ENCODE measurements at regions not wholly inside any gene's neighbourhood (a gene's known extent, or its start where the extent isn't known, plus 50 kb on each side); places are given as distances from the start of the nearest gene placed in this dataset.

GRCh38 chr2:150679456-150680120 is 192.1 kb upstream of the RND3 start:
- TF ChIP-seq, protein P1, sequence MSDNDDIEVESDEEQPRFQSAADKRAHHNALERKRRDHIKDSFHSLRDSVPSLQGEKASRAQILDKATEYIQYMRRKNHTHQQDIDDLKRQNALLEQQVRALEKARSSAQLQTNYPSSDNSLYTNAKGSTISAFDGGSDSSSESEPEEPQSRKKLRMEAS (IDR thresholded peaks at IDR 0.05): no peak
- TF ChIP-seq, protein P2, sequence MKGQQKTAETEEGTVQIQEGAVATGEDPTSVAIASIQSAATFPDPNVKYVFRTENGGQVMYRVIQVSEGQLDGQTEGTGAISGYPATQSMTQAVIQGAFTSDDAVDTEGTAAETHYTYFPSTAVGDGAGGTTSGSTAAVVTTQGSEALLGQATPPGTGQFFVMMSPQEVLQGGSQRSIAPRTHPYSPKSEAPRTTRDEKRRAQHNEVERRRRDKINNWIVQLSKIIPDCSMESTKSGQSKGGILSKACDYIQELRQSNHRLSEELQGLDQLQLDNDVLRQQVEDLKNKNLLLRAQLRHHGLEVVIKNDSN (IDR thresholded peaks at IDR 0.05): no peak
- TF ChIP-seq EP300 (IDR thresholded peaks at IDR 0.05; ENCODE audit: borderline replicate concordance) (no peak), TAF1 (IDR thresholded peaks at IDR 0.05; ENCODE audit: low read depth) (no peak), FOXM1 (IDR thresholded peaks at IDR 0.05; ENCODE audit: borderline replicate concordance, low read depth) (no peak), NFIC (IDR thresholded peaks at IDR 0.05) (no peak), CEBPB (IDR thresholded peaks at IDR 0.05) (no peak), YY1 (IDR thresholded peaks at IDR 0.05; ENCODE audit: low read depth) (no peak), EGR1 (IDR thresholded peaks at IDR 0.05) (no peak), RAD21 (IDR thresholded peaks at IDR 0.05; ENCODE audit: low read depth) (no peak), TCF12 (IDR thresholded peaks at IDR 0.05; ENCODE audit: low read depth) (no peak), TEAD4 (IDR thresholded peaks at IDR 0.05) (no peak), CREB1 (IDR thresholded peaks at IDR 0.05; ENCODE audit: low read depth) (no peak), ZBTB7A (IDR thresholded peaks at IDR 0.05; ENCODE audit: low read depth) (no peak), REST (IDR thresholded peaks at IDR 0.05; ENCODE audit: low read depth) (no peak)

DNA sequence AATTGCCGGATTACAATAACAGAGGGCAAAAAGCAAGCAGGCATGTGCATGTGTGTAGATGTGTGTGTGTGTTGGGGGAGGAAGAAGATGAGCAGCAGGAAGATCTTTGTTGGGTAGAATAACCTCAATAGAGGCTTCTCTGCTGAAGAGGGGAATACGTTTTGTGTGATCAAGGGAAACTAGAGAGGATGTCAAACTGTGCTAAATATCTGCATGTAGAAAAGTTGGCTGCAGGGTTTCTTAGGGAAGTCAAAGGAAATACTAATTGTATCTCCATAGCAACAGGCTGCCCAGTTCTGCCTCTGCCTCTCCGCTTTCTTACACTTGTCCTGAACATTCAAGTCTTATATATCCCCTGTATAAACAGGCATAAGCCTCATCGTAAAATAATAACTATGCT is 190.1 kb upstream of the RND3 start:
- TF ChIP-seq, protein P2 (IDR thresholded peaks at IDR 0.05): no peak
- TF ChIP-seq EGR1 (IDR thresholded peaks at IDR 0.05) (no peak), NFIC (IDR thresholded peaks at IDR 0.05) (no peak), REST (IDR thresholded peaks at IDR 0.05; ENCODE audit: low read depth) (no peak), TEAD4 (IDR thresholded peaks at IDR 0.05) (no peak), TAF1 (IDR thresholded peaks at IDR 0.05; ENCODE audit: low read depth) (no peak), YY1 (IDR thresholded peaks at IDR 0.05; ENCODE audit: low read depth) (no peak), FOXM1 (IDR thresholded peaks at IDR 0.05; ENCODE audit: borderline replicate concordance, low read depth) (no peak), ZBTB7A (IDR thresholded peaks at IDR 0.05; ENCODE audit: low read depth) (no peak), EP300 (IDR thresholded peaks at IDR 0.05; ENCODE audit: borderline replicate concordance) (no peak), CREB1 (IDR thresholded peaks at IDR 0.05; ENCODE audit: low read depth) (no peak), RAD21 (IDR thresholded peaks at IDR 0.05; ENCODE audit: low read depth) (no peak), CEBPB (IDR thresholded peaks at IDR 0.05) (no peak), TCF12 (IDR thresholded peaks at IDR 0.05; ENCODE audit: low read depth) (no peak)
- TF ChIP-seq, protein P1 (IDR thresholded peaks at IDR 0.05): no peak

DNA sequence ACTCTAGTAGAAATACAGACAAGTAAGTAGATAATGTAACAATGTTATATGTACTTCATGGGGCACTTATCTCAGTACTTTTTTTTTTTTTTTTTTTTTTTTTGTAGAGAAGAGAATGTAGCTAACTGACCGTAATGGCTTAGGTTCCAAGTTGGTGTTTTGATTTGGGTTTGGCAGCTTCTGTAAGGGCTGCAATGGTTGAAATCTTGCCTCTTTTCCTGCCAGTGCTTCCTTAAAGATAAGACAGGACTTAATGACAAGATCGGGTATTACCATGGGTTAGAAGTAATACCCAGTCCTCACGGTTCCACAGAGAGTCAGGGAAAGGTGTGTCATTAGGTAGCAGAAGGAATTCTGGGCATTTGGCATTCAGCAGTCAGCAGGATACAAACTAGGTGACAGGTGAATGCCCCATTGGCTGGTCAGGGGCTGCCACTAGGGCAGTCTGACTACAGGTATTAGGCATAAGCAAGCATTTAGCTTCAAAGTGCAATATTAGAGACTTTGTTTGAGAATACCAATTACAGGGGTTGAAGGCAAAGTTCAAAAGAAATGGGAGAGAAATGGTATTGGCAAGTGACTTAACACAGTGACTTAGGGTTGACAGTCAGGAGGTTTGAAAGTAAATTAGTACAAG is 189.4 kb upstream of the RND3 start:
- no peak for TF ChIP-seq YY1 (IDR thresholded peaks at IDR 0.05; ENCODE audit: low read depth)

DNA sequence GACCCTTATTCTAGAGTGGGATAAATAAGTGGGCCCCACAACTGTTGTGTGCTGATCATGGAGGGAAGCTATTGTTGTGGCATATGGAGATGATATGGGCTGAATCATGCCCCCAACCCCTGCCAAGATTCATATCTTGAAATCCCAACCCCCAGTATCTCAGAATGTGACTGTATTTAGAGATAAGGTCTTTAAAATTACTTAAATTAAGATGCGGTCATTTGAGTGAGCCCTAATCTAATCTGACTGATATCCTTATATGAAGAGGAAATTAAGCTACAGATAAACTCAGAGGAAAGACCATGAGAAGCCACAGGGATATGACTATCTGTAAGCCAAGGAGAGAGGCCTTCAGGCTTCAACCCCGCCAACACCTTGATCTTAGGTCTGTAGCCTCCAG is 188.3 kb upstream of the RND3 start:
- TF ChIP-seq YY1 (IDR thresholded peaks at IDR 0.05; ENCODE audit: low read depth) (no peak), CREB1 (IDR thresholded peaks at IDR 0.05; ENCODE audit: low read depth) (no peak), TAF1 (IDR thresholded peaks at IDR 0.05; ENCODE audit: low read depth) (no peak), RAD21 (IDR thresholded peaks at IDR 0.05; ENCODE audit: low read depth) (no peak), ZBTB7A (IDR thresholded peaks at IDR 0.05; ENCODE audit: low read depth) (no peak), TCF12 (IDR thresholded peaks at IDR 0.05; ENCODE audit: low read depth) (no peak), NFIC (IDR thresholded peaks at IDR 0.05) (no peak), TEAD4 (IDR thresholded peaks at IDR 0.05) (no peak), EP300 (IDR thresholded peaks at IDR 0.05; ENCODE audit: borderline replicate concordance) (no peak), REST (IDR thresholded peaks at IDR 0.05; ENCODE audit: low read depth) (no peak), CEBPB (IDR thresholded peaks at IDR 0.05) (no peak), FOXM1 (IDR thresholded peaks at IDR 0.05; ENCODE audit: borderline replicate concordance, low read depth) (no peak), EGR1 (IDR thresholded peaks at IDR 0.05) (no peak)
- TF ChIP-seq, protein P1 (IDR thresholded peaks at IDR 0.05): no peak
- TF ChIP-seq, protein P2 (IDR thresholded peaks at IDR 0.05): no peak
